RKO (cell line): ENCODE measurements at regions not wholly inside any gene's neighbourhood (a gene's known extent, or its start where the extent isn't known, plus 50 kb on each side); places are given as distances from the start of the nearest gene placed in this dataset.
"Not testable (repeated sequence)": the region's sequence is repeated elsewhere in the genome, so short reads cannot be mapped to it uniquely, and the experiment has no call there.

Experiments
- DNase-seq: peaks from one replicate; pipeline ENCODE4 v3.0.0-alpha.2; 2016; ENCODE audit warnings: low spot score

GRCh38 chr10:57551774-57552173 lies 715.9 kb downstream of the IPMK start:
- DNase-seq = not testable (repeated sequence)

GRCh38 chr10:57535306-57535705 lies 732.4 kb downstream of the IPMK start:
- DNase-seq = no peak

DNA sequence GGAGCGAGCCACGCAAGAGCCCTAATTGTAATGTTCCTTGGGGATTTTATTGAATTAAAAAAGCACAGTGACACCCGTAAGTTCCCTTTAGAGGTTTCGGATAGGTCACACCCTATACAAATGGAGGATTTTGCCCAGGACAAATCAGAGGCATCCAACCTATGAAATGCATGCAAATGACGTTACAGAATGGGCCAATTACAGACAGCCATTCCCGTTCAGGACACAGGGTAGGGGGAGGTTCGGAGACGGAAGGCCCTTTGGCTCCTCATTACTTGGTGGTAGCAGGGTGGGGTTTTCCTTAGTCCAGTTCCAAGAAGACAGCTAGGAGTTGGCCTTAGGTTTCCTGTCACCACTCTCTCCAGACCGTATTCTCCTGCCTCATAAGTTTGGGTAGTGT lies 754.1 kb downstream of the IPMK start:
- DNase-seq = no peak

GRCh38 chr10:57507788-57508187 lies 759.9 kb downstream of the IPMK start:
- no peak for DNase-seq

GRCh38 chr10:57506414-57507094 lies 761.1 kb downstream of the IPMK start:
- no peak for DNase-seq

DNA sequence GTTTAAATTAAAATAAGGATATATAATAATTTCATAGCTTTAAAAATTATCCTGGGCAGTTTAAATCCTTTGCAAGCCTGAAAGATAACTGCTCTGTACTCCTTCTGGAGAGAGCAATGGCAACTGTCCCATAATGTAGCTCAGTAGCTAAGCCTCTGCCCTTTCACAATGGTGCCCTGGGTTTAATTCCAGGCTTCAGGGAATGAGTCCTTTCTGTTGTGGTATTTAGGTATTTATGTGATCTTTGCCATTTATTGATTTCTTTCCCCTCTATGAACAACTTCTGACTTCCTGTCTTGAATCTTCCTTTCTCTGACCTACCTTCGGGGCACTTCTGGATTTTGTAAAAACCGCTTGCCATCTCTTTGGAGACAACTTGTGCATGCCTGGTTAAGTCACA lies 773.2 kb downstream of the IPMK start:
- no peak for DNase-seq

- no peak for DNase-seq
Measured at GRCh38 chr10:57482259-57482658, 785.4 kb downstream of the IPMK start.

- DNase-seq = no peak
Measured at GRCh38 chr10:57472823-57473619, 794.7 kb downstream of the IPMK start.

DNA sequence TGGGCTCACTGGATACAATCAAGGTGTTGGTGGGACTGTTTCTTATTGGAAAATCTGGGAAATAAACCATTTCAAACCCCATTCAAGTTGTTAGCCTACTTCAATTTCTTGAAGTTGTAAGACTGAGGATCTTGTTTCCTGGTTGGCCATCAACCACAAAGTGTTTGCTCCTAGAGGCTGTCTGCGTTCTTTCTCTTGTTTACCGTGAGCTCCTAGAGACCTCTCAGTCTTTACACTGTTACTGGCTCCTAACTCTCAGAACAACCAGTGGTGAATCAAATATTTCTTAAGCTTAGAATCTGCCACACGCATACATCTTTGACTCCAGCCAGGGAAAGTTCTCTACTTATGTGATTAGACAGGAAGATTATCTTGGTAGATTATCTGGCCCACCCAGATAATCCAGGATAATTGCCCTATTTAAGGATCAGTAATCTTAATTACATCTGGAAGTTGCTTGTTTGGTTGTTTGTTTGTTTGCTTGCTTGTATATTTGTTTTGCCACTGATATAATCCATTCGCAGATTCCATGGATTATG lies 798.7 kb downstream of the IPMK start:
- DNase-seq = no peak

DNA sequence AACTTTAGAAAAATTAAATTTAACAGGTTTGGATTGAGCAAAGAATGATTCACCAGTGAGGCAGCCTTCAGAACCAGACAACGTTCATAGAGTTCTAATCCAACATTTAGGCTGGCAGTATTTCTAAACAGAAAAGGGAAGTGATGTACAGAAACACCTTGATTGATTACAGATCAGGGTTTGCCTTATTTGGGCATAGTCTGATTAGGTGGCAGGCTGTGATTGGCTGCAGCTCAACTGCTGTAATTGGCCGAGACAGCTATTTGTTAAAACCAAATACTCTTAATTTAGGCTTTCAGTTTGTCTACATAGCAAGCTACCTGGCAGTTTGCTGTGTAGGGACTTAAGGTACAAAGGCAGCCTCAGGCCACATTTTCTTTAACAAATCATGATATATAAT lies 802.5 kb downstream of the IPMK start:
- no peak for DNase-seq

- no peak for DNase-seq
Measured at GRCh38 chr10:57460540-57460939, 807.2 kb downstream of the IPMK start.

- no peak for DNase-seq
Measured at GRCh38 chr10:57457972-57458512, 809.7 kb downstream of the IPMK start.

- no peak for DNase-seq
Measured at GRCh38 chr10:57430376-57430775, 837.3 kb downstream of the IPMK start.

GRCh38 chr10:57420881-57421280 lies 846.8 kb downstream of the IPMK start:
- no peak for DNase-seq

- no peak for DNase-seq
Measured at GRCh38 chr10:57418476-57418875, 849.2 kb downstream of the IPMK start.

GRCh38 chr10:57395923-57396322 lies 871.8 kb downstream of the IPMK start:
- peak; percentile 52 for DNase-seq

GRCh38 chr10:57367412-57367811 lies 900.3 kb downstream of the IPMK start:
- DNase-seq = no peak

DNA sequence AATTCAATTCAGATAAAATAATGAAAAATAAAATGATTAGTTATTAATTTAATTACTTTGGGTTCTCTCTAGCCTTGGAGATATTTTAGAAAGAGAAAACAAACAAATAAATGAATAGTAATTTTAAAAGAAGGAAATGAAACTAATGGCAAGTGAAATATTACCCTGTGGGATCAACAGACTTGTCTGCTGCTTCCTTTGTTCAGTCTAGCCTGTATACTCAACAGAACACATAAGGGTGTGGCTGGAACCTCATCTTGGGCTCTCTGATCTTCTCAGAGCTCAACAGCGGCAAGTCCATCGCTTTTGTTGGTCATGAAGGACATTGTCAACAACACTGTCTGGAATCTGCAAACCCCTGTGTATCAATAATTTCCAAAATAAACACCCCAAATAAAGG lies 904.9 kb downstream of the IPMK start:
- no peak for DNase-seq

GRCh38 chr10:57353403-57354003 lies 914.2 kb downstream of the IPMK start:
- no peak for DNase-seq

GRCh38 chr10:57351076-57351475 lies 916.6 kb downstream of the IPMK start:
- DNase-seq = no peak

GRCh38 chr10:57341294-57341693 lies 926.4 kb downstream of the IPMK start:
- no peak for DNase-seq

GRCh38 chr10:57338823-57339558 lies 928.7 kb downstream of the IPMK start:
- DNase-seq = peak; percentile 71
